OCI-LY7 (cell line): ENCODE measurements at regions not wholly inside any gene's neighbourhood (a gene's known extent, or its start where the extent isn't known, plus 50 kb on each side); places are given as distances from the start of the nearest gene placed in this dataset.

Experiments
- EZH2phosphoT487 ChIP-seq: fragments of 200-600 bp; sonication (generic); IDR thresholded peaks from 2 replicates; pipeline ENCODE4 v1.6.1; 2018; ENCODE audit warnings: low read depth, borderline replicate concordance, mild to moderate bottlenecking, mixed run types, antibody characterized with exemption, low read length, moderate library complexity, mixed read lengths
- TF ChIP-seq, protein P1 (sequence below): fragments of 200-600 bp; sonication (generic); conservative IDR thresholded peaks from 2 replicates; pipeline ENCODE4 v1.5.1; 2014; ENCODE audit warnings: mild to moderate bottlenecking, antibody characterized with exemption, low read length, moderate library complexity, mixed read lengths

DNA sequence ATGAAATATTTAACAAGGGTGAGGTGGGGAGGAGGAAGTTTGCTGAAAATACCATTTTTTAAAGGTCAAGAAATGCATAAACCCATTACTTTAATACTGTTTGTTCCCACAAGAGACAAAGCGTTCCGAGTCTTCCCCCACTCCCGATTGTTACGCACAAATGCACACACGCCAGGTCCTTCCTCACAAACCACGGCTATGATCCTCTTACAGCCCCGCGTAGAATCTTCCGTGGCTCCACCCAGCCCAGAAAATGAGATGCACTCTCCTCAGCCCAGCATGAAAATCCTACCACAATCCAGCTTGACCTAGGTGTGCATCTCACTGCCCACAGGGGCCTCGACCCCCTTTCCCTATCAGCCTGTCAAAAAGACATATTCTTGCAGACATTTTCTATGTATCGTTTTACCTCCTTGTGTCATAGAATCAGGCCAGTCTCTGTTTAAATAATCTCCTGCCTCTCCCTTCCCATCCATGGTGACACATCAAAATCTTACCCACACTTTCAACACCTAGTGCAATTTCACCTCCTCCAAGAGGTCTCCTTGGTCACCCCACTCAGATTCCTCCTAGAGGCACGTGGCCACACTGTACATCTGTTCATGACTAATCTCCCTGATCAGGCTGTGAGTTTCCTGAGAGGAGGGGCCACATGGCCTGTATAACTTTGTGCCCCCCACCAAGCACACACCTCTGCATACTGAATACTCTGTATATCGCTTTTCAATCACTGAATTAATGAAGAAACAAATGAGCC lies 491.0 kb upstream of the KLHL29 start:
- TF ChIP-seq, protein P1, sequence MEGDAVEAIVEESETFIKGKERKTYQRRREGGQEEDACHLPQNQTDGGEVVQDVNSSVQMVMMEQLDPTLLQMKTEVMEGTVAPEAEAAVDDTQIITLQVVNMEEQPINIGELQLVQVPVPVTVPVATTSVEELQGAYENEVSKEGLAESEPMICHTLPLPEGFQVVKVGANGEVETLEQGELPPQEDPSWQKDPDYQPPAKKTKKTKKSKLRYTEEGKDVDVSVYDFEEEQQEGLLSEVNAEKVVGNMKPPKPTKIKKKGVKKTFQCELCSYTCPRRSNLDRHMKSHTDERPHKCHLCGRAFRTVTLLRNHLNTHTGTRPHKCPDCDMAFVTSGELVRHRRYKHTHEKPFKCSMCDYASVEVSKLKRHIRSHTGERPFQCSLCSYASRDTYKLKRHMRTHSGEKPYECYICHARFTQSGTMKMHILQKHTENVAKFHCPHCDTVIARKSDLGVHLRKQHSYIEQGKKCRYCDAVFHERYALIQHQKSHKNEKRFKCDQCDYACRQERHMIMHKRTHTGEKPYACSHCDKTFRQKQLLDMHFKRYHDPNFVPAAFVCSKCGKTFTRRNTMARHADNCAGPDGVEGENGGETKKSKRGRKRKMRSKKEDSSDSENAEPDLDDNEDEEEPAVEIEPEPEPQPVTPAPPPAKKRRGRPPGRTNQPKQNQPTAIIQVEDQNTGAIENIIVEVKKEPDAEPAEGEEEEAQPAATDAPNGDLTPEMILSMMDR, result no peak
- no peak for TF ChIP-seq EZH2phosphoT487
